MCF 10A (cell line): ENCODE measurements at regions not wholly inside any gene's neighbourhood (a gene's known extent, or its start where the extent isn't known, plus 50 kb on each side); places are given as distances from the start of the nearest gene placed in this dataset.

Experiments
- BruUV-seq: library from RNA; stranded (reverse); fragments of 400-500 nt; replicated peaks from 2 replicates; lab custom pipeline; 2021; lab: Mats Ljungman, UMichigan
- CTCF ChIA-PET: fragments of 300-600 bp; sonication (Branson Sonifier 250); formaldehyde crosslinking; extraction: SDS; loops from one replicate; lab custom pipeline; 2021; ENCODE audit warnings: antibody characterized with exemption, inconsistent platforms; lab: Yijun Ruan, JAX
- POLR2A ChIA-PET: fragments of 300-600, 350-650 bp; sonication (Branson Sonifier 250); formaldehyde crosslinking; extraction: SDS; loops from one replicate; lab custom pipeline; 2020; ENCODE audit warnings: antibody characterized with exemption, inconsistent platforms; lab: Yijun Ruan, JAX
- DNase-seq: peaks from one replicate; pipeline ENCODE4 v3.0.0-alpha.2; 2018; ENCODE audit not compliant: unreplicated experiment
- H3K27ac Mint-ChIP-seq: one replicate; pipeline ENCODE4 v1.8.0; 2022; ENCODE audit warnings: mild to moderate bottlenecking, low read depth, mixed read lengths; ENCODE audit not compliant: unreplicated experiment
- H3K27me3 Mint-ChIP-seq: one replicate; pipeline ENCODE4 v1.8.0; 2022; ENCODE audit warnings: mixed read lengths; ENCODE audit not compliant: insufficient read depth, unreplicated experiment
- H3K36me3 Mint-ChIP-seq: one replicate; pipeline ENCODE4 v1.8.0; 2022; ENCODE audit warnings: mild to moderate bottlenecking, moderate library complexity, mixed read lengths; ENCODE audit not compliant: insufficient read depth, unreplicated experiment
- H3K4me1 Mint-ChIP-seq: one replicate; pipeline ENCODE4 v1.8.0; 2022; ENCODE audit warnings: mixed read lengths; ENCODE audit not compliant: insufficient read depth, unreplicated experiment
- H3K4me3 Mint-ChIP-seq: one replicate; pipeline ENCODE4 v1.8.0; 2022; ENCODE audit warnings: mild to moderate bottlenecking, moderate library complexity, mixed read lengths; ENCODE audit not compliant: unreplicated experiment
- H3K9me3 Mint-ChIP-seq: one replicate; pipeline ENCODE4 v1.8.0; 2022; ENCODE audit warnings: mixed read lengths; ENCODE audit not compliant: unreplicated experiment
- intact Hi-C: fragments of 100-400 bp; cut with micrococcal nuclease; formaldehyde crosslinking; loops from 2 replicates; pipeline ENCODE4 v1.14.1; 2022
- TF ChIP-seq, protein P1 (sequence below): fragments of 200-600 bp; IDR thresholded peaks from one replicate; pipeline ENCODE4 v1.8.0; 2022; ENCODE audit warnings: antibody characterized with exemption, mild to moderate bottlenecking; ENCODE audit not compliant: unreplicated experiment

DNA sequence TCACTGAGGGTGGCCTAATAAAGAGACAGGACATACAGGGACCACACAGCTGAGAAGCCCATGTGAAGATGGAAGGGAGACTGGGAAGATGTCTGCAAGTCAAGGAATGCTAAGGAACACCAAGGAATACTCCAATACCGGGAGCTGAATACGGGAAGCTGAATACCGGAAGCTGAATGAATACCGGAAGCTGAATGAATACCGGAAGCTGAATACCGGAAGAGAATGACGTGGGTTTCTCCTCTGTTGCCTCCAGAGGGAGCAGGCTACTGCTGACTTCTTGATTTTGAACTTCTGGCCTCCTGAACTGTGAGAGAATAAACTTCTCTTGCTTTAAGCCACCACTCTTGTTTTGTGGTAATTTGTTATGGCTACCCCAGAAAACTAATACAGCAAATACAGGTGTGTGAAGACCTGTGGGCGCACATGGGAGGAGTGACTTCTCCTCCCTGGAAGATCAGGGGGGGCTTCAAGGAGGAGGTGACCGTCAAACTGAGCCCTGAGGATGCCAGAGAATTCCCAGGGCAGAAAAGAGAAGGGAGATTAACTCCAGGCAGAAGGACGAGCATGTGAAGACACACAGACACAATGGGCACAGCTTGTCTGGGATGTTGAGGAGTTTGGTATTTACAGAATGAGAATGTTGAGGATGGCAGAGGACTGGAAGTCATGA is 259.9 kb downstream of the IRF8 start:
- intact Hi-C loops = no loop called here
- DNase-seq = no peak
- Mint-ChIP-seq H3K9me3 (no peaks in the 10 kb centered on the region), H3K4me1 (no peaks in the 10 kb centered on the region), H3K27me3 (peaks cover 50% of the 10 kb centered on the region), H3K4me3 (no peak overlapping the region), H3K36me3 (no peaks in the 10 kb centered on the region), H3K27ac (no peak overlapping the region)
- no TSS peak for BruUV-seq
- ChIA-PET POLR2A (no interaction called here), CTCF (interaction anchor here (0.7 kb wide), 1 partner anchor 268 kb away, joined by 3 read pairs; no protein-coding TSS in a partner anchor)
- TF ChIP-seq, protein P1, sequence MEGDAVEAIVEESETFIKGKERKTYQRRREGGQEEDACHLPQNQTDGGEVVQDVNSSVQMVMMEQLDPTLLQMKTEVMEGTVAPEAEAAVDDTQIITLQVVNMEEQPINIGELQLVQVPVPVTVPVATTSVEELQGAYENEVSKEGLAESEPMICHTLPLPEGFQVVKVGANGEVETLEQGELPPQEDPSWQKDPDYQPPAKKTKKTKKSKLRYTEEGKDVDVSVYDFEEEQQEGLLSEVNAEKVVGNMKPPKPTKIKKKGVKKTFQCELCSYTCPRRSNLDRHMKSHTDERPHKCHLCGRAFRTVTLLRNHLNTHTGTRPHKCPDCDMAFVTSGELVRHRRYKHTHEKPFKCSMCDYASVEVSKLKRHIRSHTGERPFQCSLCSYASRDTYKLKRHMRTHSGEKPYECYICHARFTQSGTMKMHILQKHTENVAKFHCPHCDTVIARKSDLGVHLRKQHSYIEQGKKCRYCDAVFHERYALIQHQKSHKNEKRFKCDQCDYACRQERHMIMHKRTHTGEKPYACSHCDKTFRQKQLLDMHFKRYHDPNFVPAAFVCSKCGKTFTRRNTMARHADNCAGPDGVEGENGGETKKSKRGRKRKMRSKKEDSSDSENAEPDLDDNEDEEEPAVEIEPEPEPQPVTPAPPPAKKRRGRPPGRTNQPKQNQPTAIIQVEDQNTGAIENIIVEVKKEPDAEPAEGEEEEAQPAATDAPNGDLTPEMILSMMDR = no peak

DNA sequence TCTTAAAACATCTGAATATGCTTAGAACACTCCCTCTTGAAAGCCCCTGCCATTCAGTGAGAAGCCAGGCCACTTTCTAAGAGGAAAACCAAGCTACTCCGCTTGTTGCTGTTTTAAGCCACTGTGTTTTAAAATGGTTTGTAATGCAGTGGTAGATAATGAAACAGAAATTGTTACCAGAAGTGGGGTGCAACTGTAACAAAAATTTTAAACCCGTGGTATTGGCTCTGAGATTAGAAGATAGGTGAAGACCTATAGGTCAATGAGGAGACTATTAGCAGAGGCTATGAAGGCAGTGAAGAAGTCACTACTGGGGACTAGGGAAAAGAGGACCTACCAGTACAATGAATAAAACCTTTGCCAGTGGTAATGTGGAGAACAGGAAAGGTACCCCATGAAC is 266.5 kb downstream of the IRF8 start:
- DNase-seq = no peak
- Mint-ChIP-seq H3K4me1 (no peaks in the 10 kb centered on the region), H3K27me3 (peaks cover 49% of the 10 kb centered on the region), H3K36me3 (no peaks in the 10 kb centered on the region), H3K9me3 (peaks cover 12% of the 10 kb centered on the region), H3K4me3 (no peak overlapping the region), H3K27ac (no peak overlapping the region)
- TF ChIP-seq, protein P1 = no peak
- no TSS peak for BruUV-seq
- CTCF ChIA-PET = no interaction called here
- POLR2A ChIA-PET = no interaction called here
- intact Hi-C loops = no loop called here

DNA sequence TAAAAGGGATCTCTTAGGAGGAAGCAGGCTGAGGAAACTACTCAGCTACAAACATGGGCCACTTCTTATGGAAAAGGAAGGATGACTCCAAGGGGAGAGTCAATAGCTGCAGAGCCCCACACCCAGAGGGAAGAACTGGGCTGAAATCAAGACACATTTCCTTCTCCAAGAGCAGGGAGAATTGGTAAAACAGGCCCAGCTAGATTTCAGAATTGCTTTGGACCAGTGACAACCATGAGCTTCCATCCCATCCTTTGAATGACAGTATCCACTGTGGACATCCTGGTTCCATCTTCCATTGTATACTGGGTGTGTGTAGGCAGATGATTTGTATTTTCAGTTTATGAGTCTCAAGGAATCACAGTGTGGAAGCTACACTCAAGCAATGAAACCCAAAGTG is 267.5 kb downstream of the IRF8 start:
- TF ChIP-seq, protein P1 = no peak
- H3K9me3 Mint-ChIP-seq = peaks cover 12% of the 10 kb centered on the region
- H3K36me3 Mint-ChIP-seq = no peaks in the 10 kb centered on the region
- CTCF ChIA-PET = interaction anchor here (0.6 to 0.7 kb wide), 2 partner anchors 54 to 86 kb away, joined by 3 read pairs; no protein-coding TSS in a partner anchor
- BruUV-seq = no TSS peak
- H3K4me3 Mint-ChIP-seq = no peak overlapping the region
- POLR2A ChIA-PET = no interaction called here
- intact Hi-C loops = no loop called here
- H3K27ac Mint-ChIP-seq = no peak overlapping the region
- peaks cover 58% of the 10 kb centered on the region for H3K27me3 Mint-ChIP-seq
- no peak for DNase-seq
- H3K4me1 Mint-ChIP-seq = no peaks in the 10 kb centered on the region

DNA sequence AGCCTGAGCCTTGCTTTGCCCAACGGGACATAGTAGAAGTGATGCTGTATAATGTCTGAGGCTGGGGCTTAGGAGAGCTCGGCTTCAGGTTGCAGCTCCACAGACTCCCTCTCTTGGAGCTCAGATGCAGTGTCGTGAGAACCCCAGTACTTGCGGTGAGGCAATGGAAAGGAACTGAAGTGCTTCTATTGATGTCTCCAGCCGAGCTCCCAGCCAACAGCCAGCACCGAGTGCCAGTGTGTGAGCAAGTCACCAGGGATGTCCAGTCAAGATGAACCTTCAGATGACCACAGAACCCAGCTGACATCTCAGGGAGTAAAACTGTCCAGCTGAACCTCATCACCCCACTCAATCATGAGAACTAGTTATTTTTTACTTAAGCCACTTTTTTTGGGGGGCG is 268.1 kb downstream of the IRF8 start:
- TF ChIP-seq, protein P1 = no peak
- H3K9me3 Mint-ChIP-seq = peaks cover 12% of the 10 kb centered on the region
- H3K36me3 Mint-ChIP-seq = no peaks in the 10 kb centered on the region
- BruUV-seq = no TSS peak
- DNase-seq = no peak
- intact Hi-C loops = no loop called here
- H3K27ac Mint-ChIP-seq = no peak overlapping the region
- no peak overlapping the region for H3K4me3 Mint-ChIP-seq
- H3K4me1 Mint-ChIP-seq = no peaks in the 10 kb centered on the region
- ChIA-PET CTCF (no interaction called here), POLR2A (no interaction called here)
- H3K27me3 Mint-ChIP-seq = peaks cover 64% of the 10 kb centered on the region
